VCaP (cell line): ENCODE measurements at regions not wholly inside any gene's neighbourhood (a gene's known extent, or its start where the extent isn't known, plus 50 kb on each side); places are given as distances from the start of the nearest gene placed in this dataset.

Experiments
- H3K27ac ChIP-seq: fragments of 450-650 bp; 2 replicates; pipeline ENCODE4 v1.5.1; 2017
- CTCF ChIP-seq: fragments of 450-650 bp; conservative IDR thresholded peaks from 2 replicates; pipeline ENCODE4 v1.5.1; 2017; ENCODE audit warnings: mild to moderate bottlenecking, moderate library complexity

- H3K27ac ChIP-seq: no peak overlapping the region
- TF ChIP-seq CTCF: no peak
Measured at GRCh38 chr4:178349601-178350000, 907.4 kb upstream of the AGA start.

GRCh38 chr4:178351185-178351584, 908.9 kb upstream of the AGA start:
- TF ChIP-seq CTCF: no peak
- H3K27ac ChIP-seq: no peak overlapping the region

GRCh38 chr4:178356725-178357124, 914.5 kb upstream of the AGA start:
- H3K27ac ChIP-seq: no peak overlapping the region

GRCh38 chr4:178385481-178385880, 943.2 kb upstream of the AGA start:
- H3K27ac ChIP-seq: no peak overlapping the region
- TF ChIP-seq CTCF: no peak

More at GRCh38 chr4:178356725-178357124, 914.5 kb upstream of the AGA start:
- no peak for TF ChIP-seq CTCF

- H3K27ac ChIP-seq: no peak overlapping the region
- TF ChIP-seq CTCF: no peak
Measured at GRCh38 chr4:178387756-178388155, 945.5 kb upstream of the AGA start.

GRCh38 chr4:178395798-178396197, 953.6 kb upstream of the AGA start:
- TF ChIP-seq CTCF: peak; percentile 73
- H3K27ac ChIP-seq: no peak overlapping the region

GRCh38 chr4:178412455-178412854, 970.2 kb upstream of the AGA start:
- no peak for TF ChIP-seq CTCF
- H3K27ac ChIP-seq: no peak overlapping the region

- no peak overlapping the region for H3K27ac ChIP-seq
- TF ChIP-seq CTCF: no peak
Measured at GRCh38 chr4:178414042-178414441, 971.8 kb upstream of the AGA start.
